IPS-18c (cell line): ENCODE measurements at regions not wholly inside any gene's neighbourhood (a gene's known extent, or its start where the extent isn't known, plus 50 kb on each side); places are given as distances from the start of the nearest gene placed in this dataset.

Experiments
- H3K4me3 ChIP-seq: 2 replicates; pipeline ENCODE4 v1.7.0; 2013; ENCODE audit warnings: low read depth, mild to moderate bottlenecking, low read length, moderate library complexity; ENCODE audit not compliant: insufficient read depth
- H3K9me3 ChIP-seq: one replicate; pipeline ENCODE4 v1.6.1; 2013; ENCODE audit warnings: mild to moderate bottlenecking, low read length, moderate library complexity; ENCODE audit not compliant: control insufficient read depth, insufficient read depth

GRCh38 chr1:30329802-30330557 lies 393.4 kb downstream of the MATN1 start:
- H3K4me3 ChIP-seq, result no peak overlapping the region
- peaks cover 2% of the 10 kb centered on the region for H3K9me3 ChIP-seq

DNA sequence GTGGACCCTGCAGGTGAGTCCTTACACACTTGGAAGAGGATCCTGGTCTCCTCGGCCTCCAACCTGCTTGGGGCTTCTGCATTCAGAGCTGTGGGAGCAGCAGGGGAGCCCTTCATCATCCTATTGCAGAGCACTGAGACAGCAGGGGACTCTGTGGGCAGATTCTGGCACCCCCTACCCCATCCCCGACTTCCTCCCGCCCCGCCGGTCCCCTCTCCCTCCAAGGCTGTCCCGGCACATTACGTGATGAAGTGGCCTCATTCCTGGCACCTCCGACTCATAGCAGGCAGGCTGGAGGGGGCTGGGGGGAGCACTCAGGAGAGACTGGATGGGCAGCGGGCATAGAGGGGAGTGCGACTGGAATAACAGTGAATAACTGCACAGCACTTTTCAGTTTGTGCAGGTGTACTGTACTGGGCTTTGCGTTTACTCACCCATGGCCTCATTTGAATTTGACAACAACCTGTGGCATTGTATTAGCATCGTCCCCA lies 394.1 kb downstream of the MATN1 start:
- Histone ChIP-seq H3K4me3 (no peak overlapping the region), H3K9me3 (peaks cover 2% of the 10 kb centered on the region)

- Histone ChIP-seq H3K9me3 (peaks cover 2% of the 10 kb centered on the region), H3K4me3 (no peak overlapping the region)
These were observed 394.8 kb downstream of the MATN1 start for GRCh38 chr1:30328401-30329262.

- no peak overlapping the region for H3K4me3 ChIP-seq
These were observed 395.4 kb downstream of the MATN1 start for GRCh38 chr1:30328100-30328370.

DNA sequence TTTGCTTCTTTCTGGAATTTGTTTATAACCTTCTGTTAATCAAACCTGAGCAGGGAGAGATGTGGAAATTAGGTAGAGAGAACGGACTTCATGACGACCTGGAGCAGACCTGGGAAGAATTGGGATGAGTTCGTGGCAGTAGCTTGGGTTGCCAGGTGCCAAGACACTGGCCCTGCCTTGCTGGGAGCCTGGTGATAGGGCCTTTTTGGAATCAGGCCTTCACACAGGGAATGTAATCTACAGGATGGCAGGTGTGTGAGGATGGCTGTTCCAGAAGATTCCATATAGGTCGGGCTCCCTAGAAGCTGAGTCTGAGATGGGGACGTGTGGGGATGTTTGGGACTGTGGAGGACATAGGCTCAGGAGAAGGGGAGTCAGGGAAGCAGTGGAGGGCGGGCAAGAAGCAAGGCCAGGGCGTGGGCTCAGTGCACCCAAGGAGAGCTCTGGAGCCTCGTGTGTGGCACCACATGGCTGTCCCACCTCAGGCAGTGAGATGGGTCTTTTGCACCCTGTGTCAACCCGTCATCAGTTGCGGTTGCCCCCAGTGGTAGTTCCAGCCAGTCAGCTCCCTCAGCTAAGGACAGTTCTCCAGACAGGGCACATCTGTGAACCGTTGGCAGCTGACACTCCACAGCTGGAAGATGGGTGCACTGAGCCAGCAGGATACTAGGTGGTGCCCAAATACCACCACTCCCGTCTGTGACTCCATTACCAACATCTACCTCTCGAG lies 395.9 kb downstream of the MATN1 start:
- no peak overlapping the region for H3K4me3 ChIP-seq
- H3K9me3 ChIP-seq, result peaks cover 2% of the 10 kb centered on the region

More at GRCh38 chr1:30328100-30328370, 395.4 kb downstream of the MATN1 start:
- H3K9me3 ChIP-seq, result peaks cover 2% of the 10 kb centered on the region

GRCh38 chr1:30325999-30326398 lies 397.4 kb downstream of the MATN1 start:
- H3K9me3 ChIP-seq, result no peaks in the 10 kb centered on the region

GRCh38 chr1:30325085-30325935 lies 398.1 kb downstream of the MATN1 start:
- Histone ChIP-seq H3K9me3 (no peaks in the 10 kb centered on the region), H3K4me3 (no peak overlapping the region)

More at GRCh38 chr1:30325999-30326398, 397.4 kb downstream of the MATN1 start:
- no peak overlapping the region for H3K4me3 ChIP-seq

GRCh38 chr1:30324251-30325084 lies 398.9 kb downstream of the MATN1 start:
- Histone ChIP-seq H3K9me3 (no peaks in the 10 kb centered on the region), H3K4me3 (no peak overlapping the region)

GRCh38 chr1:30323841-30324240 lies 399.5 kb downstream of the MATN1 start:
- no peak overlapping the region for H3K4me3 ChIP-seq
- no peaks in the 10 kb centered on the region for H3K9me3 ChIP-seq

GRCh38 chr1:30323352-30323751 lies 400.0 kb downstream of the MATN1 start:
- Histone ChIP-seq H3K4me3 (no peak overlapping the region), H3K9me3 (no peaks in the 10 kb centered on the region)

GRCh38 chr1:30322859-30323257 lies 400.5 kb downstream of the MATN1 start:
- Histone ChIP-seq H3K4me3 (no peak overlapping the region), H3K9me3 (no peaks in the 10 kb centered on the region)

GRCh38 chr1:30321996-30322858 lies 401.2 kb downstream of the MATN1 start:
- Histone ChIP-seq H3K9me3 (no peaks in the 10 kb centered on the region), H3K4me3 (no peak overlapping the region)

DNA sequence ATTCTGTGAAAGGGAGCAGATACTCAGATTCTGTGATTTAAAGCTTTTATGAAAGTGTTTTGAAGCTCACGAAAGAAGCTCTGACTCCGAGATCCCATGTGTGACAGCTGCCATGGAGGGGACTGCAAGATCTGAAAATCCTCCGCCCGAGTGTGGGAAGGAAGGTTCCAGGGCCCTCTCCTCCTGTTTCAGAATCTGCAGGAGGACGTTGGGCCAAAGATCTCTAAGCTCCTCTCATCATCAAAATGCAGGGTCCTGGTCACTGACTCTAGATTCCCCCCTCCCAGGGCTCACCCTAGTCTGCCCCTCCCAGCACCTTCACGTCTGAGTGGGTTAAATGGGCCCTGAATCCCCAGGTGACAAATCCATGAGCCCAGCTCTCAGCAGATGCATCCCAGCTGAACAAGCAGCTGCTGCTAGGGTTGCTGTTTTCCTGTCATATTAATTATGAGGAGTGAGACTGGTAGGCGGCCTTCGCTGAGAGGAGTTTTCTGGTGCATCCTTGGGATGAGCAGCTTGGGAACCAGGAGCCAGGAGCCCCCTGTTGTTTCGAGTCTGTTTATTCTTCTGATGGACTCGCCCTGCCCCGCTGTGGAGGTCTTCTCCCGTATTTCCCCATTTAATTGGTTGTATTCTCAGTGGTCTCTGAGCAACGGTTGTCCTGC lies 402.0 kb downstream of the MATN1 start:
- no peak overlapping the region for H3K4me3 ChIP-seq
- H3K9me3 ChIP-seq, result no peaks in the 10 kb centered on the region

DNA sequence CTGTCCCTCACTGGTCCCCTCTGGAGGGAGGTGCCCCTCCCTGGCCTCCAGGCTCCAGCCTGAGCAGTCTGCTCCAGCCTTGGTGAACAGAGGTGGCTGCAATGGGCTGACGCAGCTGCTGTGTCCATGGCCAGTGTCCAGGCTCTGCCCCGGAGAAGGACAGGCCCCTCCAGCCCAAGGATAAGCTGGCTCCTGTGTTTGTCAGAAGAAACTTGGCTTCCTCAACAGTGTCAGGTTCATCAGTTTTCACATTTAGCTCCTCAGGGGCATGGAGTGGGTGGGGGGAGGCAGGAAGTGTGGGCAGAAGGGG lies 402.8 kb downstream of the MATN1 start:
- no peak overlapping the region for H3K4me3 ChIP-seq
- H3K9me3 ChIP-seq, result no peaks in the 10 kb centered on the region
